T-helper 1 cell (primary cell): ENCODE measurements at regions not wholly inside any gene's neighbourhood (a gene's known extent, or its start where the extent isn't known, plus 50 kb on each side); places are given as distances from the start of the nearest gene placed in this dataset.
"Not testable (repeated sequence)": the region's sequence is repeated elsewhere in the genome, so short reads cannot be mapped to it uniquely, and the experiment has no call there.

Experiments
- DNase-seq, 5 donors: peaks; one replicate each; pipeline ENCODE4 v3.0.0-alpha.2; 2012 to 2020

GRCh38 chr1:238429703-238430102 is 539.0 kb upstream of the ZP4 start:
- DNase-seq, result not testable (repeated sequence)

GRCh38 chr1:238419209-238419608 is 528.5 kb upstream of the ZP4 start:
- no peak for DNase-seq

- DNase-seq, result no peak
These were observed 519.2 kb upstream of the ZP4 start for GRCh38 chr1:238409932-238410331.

- DNase-seq, result no peak
These were observed 518.6 kb upstream of the ZP4 start for GRCh38 chr1:238409191-238409850.

GRCh38 chr1:238408737-238409136 is 518.0 kb upstream of the ZP4 start:
- no peak for DNase-seq

GRCh38 chr1:238406098-238406860 is 515.6 kb upstream of the ZP4 start:
- DNase-seq, result no peak

- DNase-seq, result no peak
These were observed 514.2 kb upstream of the ZP4 start for GRCh38 chr1:238404921-238405320.

GRCh38 chr1:238404481-238404880 is 513.8 kb upstream of the ZP4 start:
- no peak for DNase-seq

- no peak for DNase-seq
These were observed 510.4 kb upstream of the ZP4 start for GRCh38 chr1:238401144-238401543.

GRCh38 chr1:238399558-238399957 is 508.8 kb upstream of the ZP4 start:
- no peak for DNase-seq

GRCh38 chr1:238396140-238396539 is 505.4 kb upstream of the ZP4 start:
- no peak for DNase-seq

- no peak for DNase-seq
These were observed 493.7 kb upstream of the ZP4 start for GRCh38 chr1:238384381-238384780.

- no peak for DNase-seq
These were observed 489.4 kb upstream of the ZP4 start for GRCh38 chr1:238380167-238380566.

GRCh38 chr1:238379446-238379845 is 488.7 kb upstream of the ZP4 start:
- not testable (repeated sequence) for DNase-seq

- no peak for DNase-seq
These were observed 486.7 kb upstream of the ZP4 start for GRCh38 chr1:238377280-238377919.

- DNase-seq, result no peak
These were observed 479.9 kb upstream of the ZP4 start for GRCh38 chr1:238370599-238370998.

- DNase-seq, result no peak
These were observed 473.6 kb upstream of the ZP4 start for GRCh38 chr1:238364214-238364892.

GRCh38 chr1:238360474-238360873 is 469.8 kb upstream of the ZP4 start:
- no peak for DNase-seq

- DNase-seq, result no peak
These were observed 459.7 kb upstream of the ZP4 start for GRCh38 chr1:238350471-238350870.

- no peak for DNase-seq
These were observed 455.6 kb upstream of the ZP4 start for GRCh38 chr1:238346340-238346739.

GRCh38 chr1:238345837-238346236 is 455.1 kb upstream of the ZP4 start:
- DNase-seq, result no peak

GRCh38 chr1:238343852-238344251 is 453.1 kb upstream of the ZP4 start:
- no peak for DNase-seq

- DNase-seq, result no peak
These were observed 450.7 kb upstream of the ZP4 start for GRCh38 chr1:238341395-238341794.
